SK-N-SH (cell line): ENCODE measurements at regions not wholly inside any gene's neighbourhood (a gene's known extent, or its start where the extent isn't known, plus 50 kb on each side); places are given as distances from the start of the nearest gene placed in this dataset.

Source experiments
- CTCF ChIA-PET: fragments of 300-600, 350-600 bp; formaldehyde crosslinking; extraction: SDS; loops from one replicate; lab custom pipeline; 2021; lab: Yijun Ruan, JAX
- POLR2A ChIA-PET: fragments of 350-600 bp; sonication (Branson Sonifier 250); formaldehyde crosslinking; extraction: SDS; loops from one replicate; lab custom pipeline; 2020; ENCODE audit warnings: antibody characterized with exemption, inconsistent platforms; lab: Yijun Ruan, JAX
- DNase-seq: peaks from one replicate; pipeline ENCODE4 v3.0.0; 2012
- H2AFZ ChIP-seq: fragments of 200-600 bp; sonication (generic); 2 replicates; pipeline ENCODE4 v1.8.1; 2016; ENCODE audit warnings: antibody characterized with exemption, mild to moderate bottlenecking, low read depth
- H3F3A ChIP-seq: fragments of 200-600 bp; sonication (generic); replicated peaks from 2 replicates; pipeline ENCODE3; 2016; ENCODE audit warnings: antibody characterized with exemption, mild to moderate bottlenecking; ENCODE audit not compliant: insufficient read depth
- H3K27ac ChIP-seq, 2 experiments: fragments of 200-500 bp in 1 of 2; fragments of 200-600 bp in 1 of 2; sonication (Bioruptor generic) in 1 of 2; sonication (generic), shearing (Covaris generic) in 1 of 2; 2 replicates each; pipeline versions ENCODE4 v1.5.1 to v1.6.1; 2014 to 2016; ENCODE audit warnings: low read depth in 2 of 2, inconsistent platforms in 1 of 2, low read length in 1 of 2, mild to moderate bottlenecking in 1 of 2, mixed read lengths in 1 of 2
- H3K27me3 ChIP-seq: fragments of 200-600 bp; sonication (generic), shearing (Covaris generic); 2 replicates; pipeline ENCODE4 v1.6.1; 2016; ENCODE audit warnings: mixed run types; ENCODE audit not compliant: insufficient read depth
- H3K36me3 ChIP-seq, 2 experiments: fragments of 200-500 bp in 1 of 2; fragments of 200-600 bp in 1 of 2; sonication (Bioruptor generic) in 1 of 2; sonication (generic) in 1 of 2; replicated peaks in 1 of 2; 2 replicates each; pipeline versions ENCODE3 to v1.5.1; 2014 to 2016; ENCODE audit warnings: low read length in 1 of 2, mild to moderate bottlenecking in 1 of 2; ENCODE audit not compliant: insufficient read depth in 2 of 2, control insufficient read depth in 1 of 2
- H3K4me1 ChIP-seq, 2 experiments: fragments of 200-500 bp in 1 of 2; fragments of 200-600 bp in 1 of 2; sonication (Bioruptor generic) in 1 of 2; sonication (generic), shearing (Covaris generic) in 1 of 2; 2 replicates each; pipeline versions ENCODE4 v1.5.1 to v1.6.1; 2014 to 2016; ENCODE audit warnings: low read depth in 1 of 2, low read length in 1 of 2, mixed run types in 1 of 2; ENCODE audit not compliant: insufficient read depth in 2 of 2, control insufficient read depth in 1 of 2
- H3K4me2 ChIP-seq: fragments of 200-600 bp; sonication (generic), shearing (Covaris generic); 2 replicates; pipeline ENCODE4 v1.6.1; 2017; ENCODE audit warnings: mixed run types
- H3K4me3 ChIP-seq, 2 experiments: fragments of 200-500 bp in 1 of 2; fragments of 200-600 bp in 1 of 2; sonication (Bioruptor generic) in 1 of 2; sonication (generic), shearing (Covaris generic) in 1 of 2; 2 replicates each; pipeline versions ENCODE4 v1.5.1 to v1.8.1; 2014 to 2016; ENCODE audit warnings: low read depth in 2 of 2, inconsistent platforms in 1 of 2, low read length in 1 of 2, mild to moderate bottlenecking in 1 of 2, mixed read lengths in 1 of 2, moderate library complexity in 1 of 2
- H3K79me2 ChIP-seq: fragments of 200-600 bp; sonication (generic); 2 replicates; pipeline ENCODE4 v1.8.1; 2017; ENCODE audit warnings: mild to moderate bottlenecking; ENCODE audit not compliant: insufficient read depth
- H3K9ac ChIP-seq: fragments of 200-600 bp; sonication (generic); 2 replicates; pipeline ENCODE4 v1.6.1; 2017; ENCODE audit warnings: mixed run types
- H3K9me2 ChIP-seq: fragments of 200-600 bp; sonication (generic); 2 replicates; pipeline ENCODE4 v1.6.1; 2017; ENCODE audit warnings: mixed run types
- H3K9me3 ChIP-seq: fragments of 200-600 bp; sonication (generic); 2 replicates; pipeline ENCODE4 v1.6.1; 2017; ENCODE audit warnings: mixed run types, mild to moderate bottlenecking, moderate library complexity
- H4K20me1 ChIP-seq: fragments of 200-600 bp; sonication (generic); 2 replicates; pipeline ENCODE4 v1.6.1; 2017; ENCODE audit warnings: mild to moderate bottlenecking, mixed run types; ENCODE audit not compliant: insufficient read depth
- CHD2 ChIP-seq: fragments of 150-350 bp; IDR thresholded peaks from 2 replicates; pipeline ENCODE4 v1.6.1; 2018; ENCODE audit warnings: low read length; ENCODE audit not compliant: partially characterized antibody
- CTCF ChIP-seq: fragments of 200-600 bp; sonication (generic); IDR thresholded peaks from 2 replicates; pipeline ENCODE4 v1.6.1; 2017; ENCODE audit warnings: antibody characterized with exemption, mild to moderate bottlenecking, moderate library complexity
- FOSL2 ChIP-seq: IDR thresholded peaks from 2 replicates; pipeline ENCODE4 v1.4.0; 2012; ENCODE audit warnings: low read depth, mild to moderate bottlenecking, moderate library complexity, borderline replicate concordance
- FOXJ3 ChIP-seq: sonication (generic); formaldehyde crosslinking; IDR thresholded peaks from 2 replicates; pipeline ENCODE4 v1.5.1; 2020; ENCODE audit warnings: mild to moderate bottlenecking, missing genetic modification reagents
- FOXM1 ChIP-seq: IDR thresholded peaks from 2 replicates; pipeline ENCODE4 v1.4.0; 2012; ENCODE audit warnings: low read depth, mild to moderate bottlenecking
- IRF3 ChIP-seq: fragments of 150-350 bp; IDR thresholded peaks from 2 replicates; pipeline ENCODE4 v1.6.1; 2016; ENCODE audit warnings: mild to moderate bottlenecking, low read depth, low read length
- MAX ChIP-seq: IDR thresholded peaks from 2 replicates; pipeline ENCODE4 v1.4.0; 2012; ENCODE audit warnings: low read depth
- MXI1 ChIP-seq: IDR thresholded peaks from 2 replicates; pipeline ENCODE4 v1.6.1; 2012; ENCODE audit warnings: mild to moderate bottlenecking, low read depth, low read length, improper control_type of control experiment
- NFIC ChIP-seq: IDR thresholded peaks from 2 replicates; pipeline ENCODE4 v1.4.0; 2012; ENCODE audit warnings: borderline replicate concordance
- POLR2AphosphoS5 ChIP-seq: IDR thresholded peaks from 2 replicates; pipeline ENCODE4 v1.6.1; 2012; ENCODE audit warnings: low read depth, low read length
- RAD21 ChIP-seq: IDR thresholded peaks from 2 replicates; pipeline ENCODE4 v1.6.1; 2012; ENCODE audit warnings: mild to moderate bottlenecking, low read length
- RCOR1 ChIP-seq: fragments of 150-350 bp; IDR thresholded peaks from 2 replicates; pipeline ENCODE4 v1.6.1; 2017; ENCODE audit warnings: antibody characterized with exemption, low read length
- REST ChIP-seq: IDR thresholded peaks from 2 replicates; pipeline ENCODE4 v1.6.1; 2012; ENCODE audit warnings: mild to moderate bottlenecking, low read depth, low read length, moderate library complexity
- TEAD4 ChIP-seq: IDR thresholded peaks from 2 replicates; pipeline ENCODE4 v1.4.0; 2012; ENCODE audit warnings: mild to moderate bottlenecking, borderline replicate concordance; ENCODE audit not compliant: insufficient read depth
- USF2 ChIP-seq: fragments of 150-350 bp; IDR thresholded peaks from 2 replicates; pipeline ENCODE4 v1.6.1; 2017; ENCODE audit warnings: antibody characterized with exemption, low read length, low read depth, borderline replicate concordance
- YY1 ChIP-seq: IDR thresholded peaks from 2 replicates; pipeline ENCODE4 v1.4.0; 2012; ENCODE audit warnings: low read depth, mild to moderate bottlenecking
- ZBTB33 ChIP-seq: IDR thresholded peaks from 2 replicates; pipeline ENCODE4 v1.4.0; 2012; ENCODE audit warnings: low read depth, borderline replicate concordance
- WGBS: methylation state at CpG from one replicate; pipeline ENCODE4 v1.1.6; 2017; ENCODE audit warnings: low lambda C conversion rate; 5-methylcytosine and 5-hydroxymethylcytosine counted together

GRCh38 chr2:173763641-173764040 is 201.5 kb downstream of the SP3 start:
- no peak for DNase-seq
- no peak overlapping the region for H2AFZ ChIP-seq
- no peak overlapping the region for H3K4me3 ChIP-seq
- H3K36me3 ChIP-seq, result no peaks in the 10 kb centered on the region
- H3K4me2 ChIP-seq, result no peak overlapping the region
- H3K9ac ChIP-seq, result no peak overlapping the region
- no peaks in the 10 kb centered on the region for H3K4me1 ChIP-seq
- no peak for TF ChIP-seq FOXJ3 (CRISPR knock-in tag)
- TF ChIP-seq USF2, result no peak
- no peak for TF ChIP-seq IRF3
- no peaks in the 10 kb centered on the region for H3K79me2 ChIP-seq
- no peaks in the 10 kb centered on the region for H3K27me3 ChIP-seq
- H3K27ac ChIP-seq, result no peak overlapping the region
- POLR2A ChIA-PET, result no interaction called here
- WGBS, result 63% methylated on average over 1 of the region's 1 CpG
- H3K9me2 ChIP-seq, result no peaks in the 10 kb centered on the region
- H3K9me3 ChIP-seq, result no peaks in the 10 kb centered on the region
- CTCF ChIA-PET, result no interaction called here
- no peaks in the 10 kb centered on the region for H3F3A ChIP-seq
- H4K20me1 ChIP-seq, result no peaks in the 10 kb centered on the region

- H2AFZ ChIP-seq, result no peak overlapping the region
- H3K27ac ChIP-seq, result no peak overlapping the region
- WGBS, result 62% methylated on average over 6 of the region's 6 CpGs
- H3K9me2 ChIP-seq, result no peaks in the 10 kb centered on the region
- H3K36me3 ChIP-seq, result no peaks in the 10 kb centered on the region
- H3F3A ChIP-seq, result no peaks in the 10 kb centered on the region
- no peak for DNase-seq
- ChIA-PET POLR2A (no interaction called here), CTCF (no interaction called here)
- no peak overlapping the region for H3K4me3 ChIP-seq
- H3K9ac ChIP-seq, result no peak overlapping the region
- no peak overlapping the region for H3K4me2 ChIP-seq
- H3K27me3 ChIP-seq, result no peaks in the 10 kb centered on the region
- no peaks in the 10 kb centered on the region for H3K4me1 ChIP-seq
- no peaks in the 10 kb centered on the region for H3K9me3 ChIP-seq
- no peaks in the 10 kb centered on the region for H3K79me2 ChIP-seq
- H4K20me1 ChIP-seq, result no peaks in the 10 kb centered on the region
- TF ChIP-seq MXI1 (no peak), NFIC (no peak), ZBTB33 (no peak), TEAD4 (no peak), FOSL2 (no peak), MAX (no peak), RCOR1 (no peak), RAD21 (no peak), YY1 (no peak), POLR2AphosphoS5 (no peak), REST (no peak), CHD2 (no peak), FOXM1 (no peak), CTCF (no peak), USF2 (no peak)
Observed at GRCh38 chr2:173764094-173764493, 201.1 kb downstream of the SP3 start.
